ENCODE measurements at regions not wholly inside any gene's neighbourhood (a gene's known extent, or its start where the extent isn't known, plus 50 kb on each side); places are given as distances from the start of the nearest gene placed in this dataset.

DNA sequence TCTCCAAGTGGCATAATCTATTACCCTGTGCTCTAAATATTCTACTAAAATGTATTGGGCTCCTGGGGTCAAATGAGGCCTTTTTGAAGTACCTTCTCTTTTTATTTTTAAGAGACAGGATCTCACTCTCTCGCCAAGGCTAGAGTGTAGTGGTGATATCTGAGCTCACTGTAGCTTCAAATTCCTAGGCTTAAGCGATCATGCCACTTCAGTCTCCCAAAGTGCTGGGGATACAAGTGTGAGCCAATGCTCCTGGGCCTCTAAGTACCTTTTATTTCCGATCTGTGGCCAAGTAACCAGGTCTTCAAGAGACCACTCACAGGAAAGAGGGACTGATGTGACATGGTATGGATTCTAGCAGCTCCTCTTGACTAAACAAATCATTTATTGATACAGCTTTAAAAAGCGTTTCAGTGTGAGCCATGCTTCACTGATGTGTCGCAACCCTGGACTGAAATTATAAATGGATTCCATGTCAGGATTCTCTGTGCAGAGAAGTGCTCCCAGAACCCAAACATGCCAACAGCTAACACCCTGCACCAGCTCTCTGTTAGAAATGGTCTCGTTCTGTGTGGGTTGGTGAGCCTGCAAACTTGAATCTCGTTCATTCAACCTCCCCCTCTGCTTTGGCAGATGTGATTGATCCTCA is 477.8 kb downstream of the HINT1 start:
- H3K4me3 ChIP-seq: no peak overlapping the region
- WGBS, 4 donors: 69 to 81% (median 75%) methylated on average over 7 of the region's 7 CpGs
- no peaks in the 10 kb centered on the region for H3K9me3 ChIP-seq (replicated peaks in 1 of 3)
- DNase-seq: no peak
- intact Hi-C loops (cut with DNase I): no loop called here
- no peaks in the 10 kb centered on the region for H3K4me1 ChIP-seq (replicated peaks in 1 of 2)
- H3K27me3 ChIP-seq: no peaks in the 10 kb centered on the region
- no peak for TF ChIP-seq POLR2A (IDR thresholded peaks at IDR 0.05)
- TF ChIP-seq, protein P1, sequence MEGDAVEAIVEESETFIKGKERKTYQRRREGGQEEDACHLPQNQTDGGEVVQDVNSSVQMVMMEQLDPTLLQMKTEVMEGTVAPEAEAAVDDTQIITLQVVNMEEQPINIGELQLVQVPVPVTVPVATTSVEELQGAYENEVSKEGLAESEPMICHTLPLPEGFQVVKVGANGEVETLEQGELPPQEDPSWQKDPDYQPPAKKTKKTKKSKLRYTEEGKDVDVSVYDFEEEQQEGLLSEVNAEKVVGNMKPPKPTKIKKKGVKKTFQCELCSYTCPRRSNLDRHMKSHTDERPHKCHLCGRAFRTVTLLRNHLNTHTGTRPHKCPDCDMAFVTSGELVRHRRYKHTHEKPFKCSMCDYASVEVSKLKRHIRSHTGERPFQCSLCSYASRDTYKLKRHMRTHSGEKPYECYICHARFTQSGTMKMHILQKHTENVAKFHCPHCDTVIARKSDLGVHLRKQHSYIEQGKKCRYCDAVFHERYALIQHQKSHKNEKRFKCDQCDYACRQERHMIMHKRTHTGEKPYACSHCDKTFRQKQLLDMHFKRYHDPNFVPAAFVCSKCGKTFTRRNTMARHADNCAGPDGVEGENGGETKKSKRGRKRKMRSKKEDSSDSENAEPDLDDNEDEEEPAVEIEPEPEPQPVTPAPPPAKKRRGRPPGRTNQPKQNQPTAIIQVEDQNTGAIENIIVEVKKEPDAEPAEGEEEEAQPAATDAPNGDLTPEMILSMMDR (IDR thresholded peaks at IDR 0.05): no peak
- H3K27ac ChIP-seq: no peak overlapping the region
- no peaks in the 10 kb centered on the region for H3K36me3 ChIP-seq (replicated peaks in 1 of 2)

DNA sequence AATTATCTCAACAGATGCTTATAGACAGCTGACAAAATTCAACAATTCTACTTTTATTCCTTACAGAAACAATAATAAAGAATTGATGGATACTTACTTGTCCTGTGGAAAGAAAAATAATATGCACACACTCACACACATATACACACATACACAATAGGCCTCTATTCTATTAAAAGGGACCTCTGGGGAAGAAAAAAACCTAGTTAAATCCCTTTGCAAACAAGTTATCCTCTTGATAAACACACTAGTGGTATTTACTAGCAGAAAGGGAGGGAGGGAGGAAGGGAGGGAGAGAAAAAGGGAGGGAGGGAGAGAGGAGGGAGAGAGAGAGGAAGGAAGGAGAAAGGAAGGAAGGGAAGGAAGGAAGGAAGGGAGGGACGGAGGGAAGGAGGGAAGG is 486.4 kb downstream of the HINT1 start:
- no peak for DNase-seq
- H3K9me3 ChIP-seq (replicated peaks in 1 of 3): no peaks in the 10 kb centered on the region
- H3K4me3 ChIP-seq: no peak overlapping the region
- no peaks in the 10 kb centered on the region for H3K27me3 ChIP-seq
- H3K27ac ChIP-seq: no peak overlapping the region
- WGBS, 4 donors: 40 to 44% (median 44%) methylated on average over 1 of the region's 1 CpG
- TF ChIP-seq, protein P1 (IDR thresholded peaks at IDR 0.05): no peak
- no peak for TF ChIP-seq POLR2A (IDR thresholded peaks at IDR 0.05)
- no peaks in the 10 kb centered on the region for H3K36me3 ChIP-seq (replicated peaks in 1 of 2)
- H3K4me1 ChIP-seq (replicated peaks in 1 of 2): no peaks in the 10 kb centered on the region
- intact Hi-C loops (cut with DNase I): no loop called here

DNA sequence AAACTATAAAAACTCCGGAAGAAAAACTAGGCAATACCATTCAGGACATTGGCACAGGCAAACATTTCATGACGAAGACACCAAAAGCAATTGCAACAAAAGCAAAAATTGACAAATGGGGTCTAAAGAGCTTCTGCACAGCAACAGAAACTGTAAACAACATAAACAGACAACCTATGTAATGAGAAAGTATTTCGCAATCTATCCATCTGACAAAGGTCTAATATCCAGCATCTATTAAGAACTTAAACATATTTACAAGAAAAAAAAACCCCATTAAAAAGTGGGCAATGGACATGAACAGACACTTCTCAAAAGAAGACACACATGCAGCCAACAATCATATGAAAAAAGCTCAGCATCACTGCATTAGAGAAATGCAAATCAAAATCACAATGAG is 498.6 kb downstream of the HINT1 start:
- Histone ChIP-seq H3K27me3 (no peaks in the 10 kb centered on the region), H3K27ac (no peak overlapping the region), H3K4me3 (no peak overlapping the region), H3K9me3 (replicated peaks in 1 of 3) (no peaks in the 10 kb centered on the region), H3K4me1 (replicated peaks in 1 of 2) (no peaks in the 10 kb centered on the region), H3K36me3 (replicated peaks in 1 of 2) (no peaks in the 10 kb centered on the region)
- intact Hi-C loops (cut with DNase I): no loop called here
- 83 to 89% (median 86%) methylated on average over 3 of the region's 3 CpGs for WGBS, 4 donors
- DNase-seq: no peak
- TF ChIP-seq, protein P1 (IDR thresholded peaks at IDR 0.05): no peak
- TF ChIP-seq POLR2A (IDR thresholded peaks at IDR 0.05): no peak

DNA sequence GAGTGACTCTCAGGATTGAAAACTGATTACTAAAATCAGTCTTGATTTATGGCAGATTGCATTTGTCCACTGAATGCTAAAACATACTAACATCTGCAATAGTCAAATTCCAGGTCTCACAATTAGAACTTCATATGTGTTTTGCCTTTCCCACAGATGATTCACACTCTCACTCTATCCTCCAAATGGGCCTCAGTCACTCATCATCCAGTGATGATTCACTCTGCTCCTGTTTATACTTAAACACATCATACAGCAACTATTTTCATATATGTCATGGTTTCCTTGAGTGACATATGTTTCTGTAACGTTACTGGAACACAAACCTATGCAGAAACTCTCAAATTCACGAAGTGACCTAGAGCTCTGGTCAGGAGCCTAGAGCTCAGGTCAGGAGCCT is 512.9 kb downstream of the HINT1 start:
- Histone ChIP-seq H3K27me3 (no peaks in the 10 kb centered on the region), H3K4me3 (no peak overlapping the region), H3K36me3 (replicated peaks in 1 of 2) (no peaks in the 10 kb centered on the region), H3K4me1 (replicated peaks in 1 of 2) (no peaks in the 10 kb centered on the region), H3K9me3 (replicated peaks in 1 of 3) (no peaks in the 10 kb centered on the region), H3K27ac (no peak overlapping the region)
- no peak for DNase-seq
- intact Hi-C loops (cut with DNase I): no loop called here
- WGBS, 4 donors: 60 to 82% (median 75%) methylated on average over 2 of the region's 2 CpGs
- TF ChIP-seq POLR2A (IDR thresholded peaks at IDR 0.05): no peak
- TF ChIP-seq, protein P1 (IDR thresholded peaks at IDR 0.05): no peak
